Suprapubic skin (tissue), 4 donors: ENCODE measurements at regions not wholly inside any gene's neighbourhood (a gene's known extent, or its start where the extent isn't known, plus 50 kb on each side); places are given as distances from the start of the nearest gene placed in this dataset.
A peak's percentile ranks its signal among the peaks of the same experiment; 100 is the strongest.

ENCODE experiments used
- DNase-seq, 2 donors: peaks; one replicate each; pipeline ENCODE4 v3.0.0-alpha.2; 2019; ENCODE audit warnings: low spot score in 2 of 2
- H3K27ac ChIP-seq: fragments of 200-600 bp; sonication (generic); one replicate; pipeline ENCODE4 v1.5.1; 2019
- H3K27me3 ChIP-seq: fragments of 200-600 bp; sonication (generic); one replicate; pipeline ENCODE4 v1.5.1; 2019
- H3K36me3 ChIP-seq: fragments of 200-600 bp; sonication (generic); one replicate; pipeline ENCODE4 v1.5.1; 2019
- H3K4me1 ChIP-seq: fragments of 200-600 bp; sonication (generic); one replicate; pipeline ENCODE4 v1.5.1; 2019
- H3K4me3 ChIP-seq: fragments of 200-600 bp; sonication (generic); one replicate; pipeline ENCODE4 v1.5.1; 2019; ENCODE audit warnings: mild to moderate bottlenecking
- H3K9me3 ChIP-seq: fragments of 200-600 bp; sonication (generic); one replicate; pipeline ENCODE4 v1.5.1; 2019
- CTCF ChIP-seq, 2 donors: fragments of 200-600 bp in 1 of 2; fragments of 450-650 bp in 1 of 2; sonication (generic) in 1 of 2; IDR thresholded peaks; one replicate each; pipeline ENCODE4 v1.5.1; 2016 to 2019; ENCODE audit warnings: antibody characterized with exemption in 2 of 2, mild to moderate bottlenecking in 1 of 2, moderate library complexity in 1 of 2
- EP300 ChIP-seq: sonication (generic); formaldehyde crosslinking; IDR thresholded peaks from one replicate; pipeline ENCODE4 v1.6.1; 2017; ENCODE audit warnings: antibody characterized with exemption
- POLR2A ChIP-seq, 2 donors: fragments of 450-650 bp; IDR thresholded peaks; one replicate each; pipeline ENCODE4 v1.6.1; 2017; ENCODE audit warnings: antibody characterized with exemption in 2 of 2, mild to moderate bottlenecking in 2 of 2, moderate library complexity in 2 of 2
- POLR2AphosphoS5 ChIP-seq, 3 donors: sonication (generic); formaldehyde crosslinking; IDR thresholded peaks; one replicate each; pipeline ENCODE4 v1.6.1; 2017; ENCODE audit warnings: antibody characterized with exemption in 3 of 3
- WGBS: methylation state at CpG from one replicate; pipeline ENCODE4 v1.1.5; 2018; 5-methylcytosine and 5-hydroxymethylcytosine counted together

GRCh38 chr7:3197567-3198213 is 103.4 kb upstream of the SDK1 start:
- peaks cover 4% of the 10 kb centered on the region for H3K27me3 ChIP-seq
- H3K9me3 ChIP-seq, result no peaks in the 10 kb centered on the region
- H3K4me3 ChIP-seq, result no peak overlapping the region
- H3K27ac ChIP-seq, result no peak overlapping the region
- H3K36me3 ChIP-seq, result no peaks in the 10 kb centered on the region
- DNase-seq, result no peak
- 80% methylated on average over 11 of the region's 11 CpGs for WGBS
- H3K4me1 ChIP-seq, result no peaks in the 10 kb centered on the region
- TF ChIP-seq EP300 (no peak), CTCF (IDR thresholded peaks at IDR 0.05) (no peak), POLR2A (IDR thresholded peaks at IDR 0.05) (no peak), POLR2AphosphoS5 (IDR thresholded peaks at IDR 0.05) (no peak)

GRCh38 chr7:3198316-3198715 is 102.7 kb upstream of the SDK1 start:
- no peaks in the 10 kb centered on the region for H3K9me3 ChIP-seq
- no peak for DNase-seq
- no peak overlapping the region for H3K4me3 ChIP-seq
- H3K27me3 ChIP-seq, result peaks cover 4% of the 10 kb centered on the region
- no peaks in the 10 kb centered on the region for H3K4me1 ChIP-seq
- no peak overlapping the region for H3K27ac ChIP-seq
- H3K36me3 ChIP-seq, result no peaks in the 10 kb centered on the region
- TF ChIP-seq POLR2A (IDR thresholded peaks at IDR 0.05), result no peak
- TF ChIP-seq EP300, result no peak
- no peak for TF ChIP-seq CTCF (IDR thresholded peaks at IDR 0.05)
- no peak for TF ChIP-seq POLR2AphosphoS5 (IDR thresholded peaks at IDR 0.05)

- no peaks in the 10 kb centered on the region for H3K36me3 ChIP-seq
- no peak overlapping the region for H3K27ac ChIP-seq
- H3K27me3 ChIP-seq, result peaks cover 4% of the 10 kb centered on the region
- H3K4me3 ChIP-seq, result no peak overlapping the region
- TF ChIP-seq POLR2AphosphoS5 (IDR thresholded peaks at IDR 0.05) (no peak), CTCF (IDR thresholded peaks at IDR 0.05) (no peak), POLR2A (IDR thresholded peaks at IDR 0.05) (no peak), EP300 (no peak)
- 92% methylated on average over 1 of the region's 1 CpG for WGBS
- peak in 1 of 2 donors; percentile 18 for DNase-seq
- no peaks in the 10 kb centered on the region for H3K9me3 ChIP-seq
- H3K4me1 ChIP-seq, result peaks cover 2% of the 10 kb centered on the region
These were observed 100.5 kb upstream of the SDK1 start for GRCh38 chr7:3200504-3200903.

GRCh38 chr7:3201306-3201705 is 99.7 kb upstream of the SDK1 start:
- Histone ChIP-seq H3K4me1 (peaks cover 2% of the 10 kb centered on the region), H3K27me3 (peaks cover 4% of the 10 kb centered on the region), H3K36me3 (no peaks in the 10 kb centered on the region), H3K4me3 (no peak overlapping the region), H3K27ac (no peak overlapping the region), H3K9me3 (no peaks in the 10 kb centered on the region)
- DNase-seq, result no peak
- no peak for TF ChIP-seq POLR2AphosphoS5 (IDR thresholded peaks at IDR 0.05)
- TF ChIP-seq EP300, result no peak
- TF ChIP-seq POLR2A (IDR thresholded peaks at IDR 0.05), result no peak
- no peak for TF ChIP-seq CTCF (IDR thresholded peaks at IDR 0.05)
- 88% methylated on average over 1 of the region's 1 CpG for WGBS

- peak in 1 of 2 donors; percentile 54 for DNase-seq
- Histone ChIP-seq H3K4me1 (peaks cover 2% of the 10 kb centered on the region), H3K4me3 (no peak overlapping the region), H3K36me3 (no peaks in the 10 kb centered on the region), H3K27me3 (peaks cover 7% of the 10 kb centered on the region), H3K9me3 (no peaks in the 10 kb centered on the region), H3K27ac (no peak overlapping the region)
- no peak for TF ChIP-seq CTCF (IDR thresholded peaks at IDR 0.05)
- no peak for TF ChIP-seq EP300
- WGBS, result 61% methylated on average over 6 of the region's 6 CpGs
These were observed 98.9 kb upstream of the SDK1 start for GRCh38 chr7:3201937-3202710.
